Natural killer cell (primary cell): ENCODE measurements at regions not wholly inside any gene's neighbourhood (a gene's known extent, or its start where the extent isn't known, plus 50 kb on each side); places are given as distances from the start of the nearest gene placed in this dataset.

Experiments used
- ATAC-seq, 3 donors: fragments of 150-1000 bp in 2 of 3; fragments of 200-7000 bp in 1 of 3; cut with Tn5 transposase; 1 replicate in 1 of 3; 2 replicates in 2 of 3; pipeline ENCODE4 v1.10.0; 2021; ENCODE audit warnings: mild to moderate bottlenecking in 2 of 3, moderate library complexity in 2 of 3
- DNase-seq, 2 donors: peaks; one replicate each; pipeline versions ENCODE4 v3.0.0 to v3.0.0-alpha.2; 2013 to 2021; ENCODE audit warnings: mixed read lengths in 1 of 2
- H3K27ac ChIP-seq: one replicate; pipeline ENCODE4 v1.5.1; 2013; ENCODE audit warnings: mild to moderate bottlenecking, low read length
- H3K27me3 ChIP-seq: one replicate; pipeline ENCODE4 v1.6.1; 2013; ENCODE audit warnings: low read length; ENCODE audit not compliant: control insufficient read depth, insufficient read depth
- H3K36me3 ChIP-seq: one replicate; pipeline ENCODE4 v1.6.1; 2013; ENCODE audit warnings: low read length; ENCODE audit not compliant: control insufficient read depth, insufficient read depth
- H3K4me1 ChIP-seq: one replicate; pipeline ENCODE4 v1.6.1; 2013; ENCODE audit warnings: low read length; ENCODE audit not compliant: control insufficient read depth, insufficient read depth
- H3K4me3 ChIP-seq: one replicate; pipeline ENCODE4 v1.5.1; 2013; ENCODE audit warnings: low read length
- H3K9me3 ChIP-seq: one replicate; pipeline ENCODE4 v1.6.1; 2013; ENCODE audit warnings: low read length; ENCODE audit not compliant: control insufficient read depth, insufficient read depth
- H3K27ac Mint-ChIP-seq, 2 donors: one replicate each; pipeline ENCODE4 v1.8.0; 2022; ENCODE audit warnings: mild to moderate bottlenecking in 2 of 2, mixed read lengths in 2 of 2, moderate library complexity in 1 of 2
- H3K27me3 Mint-ChIP-seq, 2 donors: one replicate each; pipeline ENCODE4 v1.8.0; 2022; ENCODE audit warnings: low read depth in 2 of 2, mixed read lengths in 2 of 2
- H3K36me3 Mint-ChIP-seq: one replicate; pipeline ENCODE4 v1.8.0; 2022; ENCODE audit warnings: mixed read lengths
- H3K4me1 Mint-ChIP-seq, 2 donors: one replicate each; pipeline ENCODE4 v1.8.0; 2022; ENCODE audit warnings: mixed read lengths in 2 of 2
- H3K4me3 Mint-ChIP-seq: one replicate; pipeline ENCODE4 v1.8.0; 2022; ENCODE audit warnings: mild to moderate bottlenecking, moderate library complexity, mixed read lengths
- H3K9me3 Mint-ChIP-seq, 2 donors: one replicate each; pipeline ENCODE4 v1.8.0; 2022; ENCODE audit warnings: mixed read lengths in 2 of 2
- CTCF ChIP-seq: fragments of 200-600 bp; IDR thresholded peaks from one replicate; pipeline ENCODE4 v1.8.0; 2022; ENCODE audit warnings: antibody characterized with exemption
- WGBS: methylation state at CpG from one replicate; pipeline ENCODE4 v1.1.7; 2013; ENCODE audit warnings: missing lambda C conversion rate; ENCODE audit not compliant: insufficient coverage; 5-methylcytosine and 5-hydroxymethylcytosine counted together
- intact Hi-C: fragments of 100-400 bp; cut with micrococcal nuclease; formaldehyde crosslinking; loops from one replicate; pipeline ENCODE4 v1.14.2; 2022

- H3K4me3 Mint-ChIP-seq = no peak overlapping the region
- intact Hi-C loops = no loop called here
- DNase-seq = no peak
- H3K9me3 Mint-ChIP-seq = peaks cover 0 to 4% of the 10 kb centered on the region in 2 donors
- no peaks in the 10 kb centered on the region for H3K36me3 ChIP-seq
- H3K36me3 Mint-ChIP-seq = no peaks in the 10 kb centered on the region
- no peaks in the 10 kb centered on the region for H3K4me1 Mint-ChIP-seq
- no peaks in the 10 kb centered on the region for H3K9me3 ChIP-seq
- 63% methylated on average over 4 of the region's 4 CpGs for WGBS
- no peaks in the 10 kb centered on the region for H3K27me3 ChIP-seq
- no peaks in the 10 kb centered on the region for H3K27me3 Mint-ChIP-seq
- no peak overlapping the region for H3K4me3 ChIP-seq
- no peak overlapping the region for H3K27ac Mint-ChIP-seq
- no peak overlapping the region for H3K27ac ChIP-seq
- no peaks in the 10 kb centered on the region for H3K4me1 ChIP-seq
- TF ChIP-seq CTCF = no peak
- no peak for ATAC-seq
Observed at GRCh38 chr20:11810311-11811083, 107.2 kb upstream of the BTBD3 start.

- intact Hi-C loops = no loop called here
- H3K9me3 ChIP-seq = no peaks in the 10 kb centered on the region
- Mint-ChIP-seq H3K4me1 (no peaks in the 10 kb centered on the region), H3K9me3 (peaks cover 4 to 6% of the 10 kb centered on the region in 2 donors), H3K27ac (no peak overlapping the region), H3K36me3 (no peaks in the 10 kb centered on the region), H3K27me3 (no peaks in the 10 kb centered on the region), H3K4me3 (no peak overlapping the region)
- no peaks in the 10 kb centered on the region for H3K27me3 ChIP-seq
- H3K27ac ChIP-seq = no peak overlapping the region
- no peak for DNase-seq
- no peaks in the 10 kb centered on the region for H3K4me1 ChIP-seq
- WGBS = 92% methylated on average over 14 of the region's 14 CpGs
- no peak for TF ChIP-seq CTCF
- no peak overlapping the region for H3K4me3 ChIP-seq
- no peaks in the 10 kb centered on the region for H3K36me3 ChIP-seq
- ATAC-seq = no peak
Observed at GRCh38 chr20:11813106-11813890, 104.4 kb upstream of the BTBD3 start.

GRCh38 chr20:11814267-11814666 lies 103.4 kb upstream of the BTBD3 start:
- no peaks in the 10 kb centered on the region for H3K27me3 ChIP-seq
- no peak overlapping the region for H3K27ac Mint-ChIP-seq
- H3K4me3 Mint-ChIP-seq = no peak overlapping the region
- intact Hi-C loops = no loop called here
- DNase-seq = no peak
- WGBS = 94% methylated on average over 2 of the region's 3 CpGs
- peaks cover 4 to 6% of the 10 kb centered on the region in 2 donors for H3K9me3 Mint-ChIP-seq
- H3K4me3 ChIP-seq = no peak overlapping the region
- H3K27me3 Mint-ChIP-seq = no peaks in the 10 kb centered on the region
- ATAC-seq = no peak
- no peaks in the 10 kb centered on the region for H3K4me1 Mint-ChIP-seq
- H3K9me3 ChIP-seq = no peaks in the 10 kb centered on the region
- no peaks in the 10 kb centered on the region for H3K36me3 Mint-ChIP-seq
- no peak overlapping the region for H3K27ac ChIP-seq
- no peaks in the 10 kb centered on the region for H3K4me1 ChIP-seq
- no peaks in the 10 kb centered on the region for H3K36me3 ChIP-seq
- TF ChIP-seq CTCF = no peak
